ENCODE measurements at regions not wholly inside any gene's neighbourhood (a gene's known extent, or its start where the extent isn't known, plus 50 kb on each side); places are given as distances from the start of the nearest gene placed in this dataset.

DNA sequence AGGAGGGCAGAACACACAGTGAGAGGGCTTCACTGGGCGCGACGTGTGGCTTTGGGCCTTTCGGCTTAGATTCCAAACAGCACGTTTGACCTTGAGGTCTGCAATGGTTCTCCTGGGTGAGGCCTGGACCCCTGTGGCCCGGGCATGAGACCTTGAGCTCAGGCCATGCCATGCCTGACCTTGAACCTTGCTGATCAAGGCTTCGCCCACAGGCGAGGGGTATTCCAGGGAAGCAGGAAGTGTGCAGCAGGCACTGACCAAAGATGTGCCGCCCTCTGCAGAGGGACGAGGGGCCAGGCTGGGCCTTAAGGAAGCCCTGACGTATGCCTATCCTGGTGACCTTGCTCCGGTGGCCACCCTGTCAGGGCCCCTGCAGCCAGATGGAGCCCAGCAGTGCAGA is 178.3 kb upstream of the HDAC4 start:
- 96% methylated on average over 11 of the region's 12 CpGs; no CpG with 5 or more reads in 1 of the 2 donors for WGBS, 2 donors (ENCODE audit: low coverage in 1 of 2)
- Histone ChIP-seq H3K27ac (no peak overlapping the region), H3K27me3 (peaks cover 11% of the 10 kb centered on the region), H3K4me1 (peaks cover 0 to 8% (median 0%) of the 10 kb centered on the region in 4 donors), H3K9me3 (no peaks in the 10 kb centered on the region), H3K4me3 (no peak overlapping the region), H3K36me3 (no peaks in the 10 kb centered on the region)
- intact Hi-C loops (cut with DNase I; ENCODE audit: low total_unique reads) (no loop called here), in situ Hi-C loops (cut with MboI; ENCODE audit: low pct_ligation_motif_present in 1 of 4, low pct_unique_long_range_greater_than_20kb in 1 of 4, low sequenced_read_pairs in 3 of 4) (no loop called here)
- TF ChIP-seq, protein P1, sequence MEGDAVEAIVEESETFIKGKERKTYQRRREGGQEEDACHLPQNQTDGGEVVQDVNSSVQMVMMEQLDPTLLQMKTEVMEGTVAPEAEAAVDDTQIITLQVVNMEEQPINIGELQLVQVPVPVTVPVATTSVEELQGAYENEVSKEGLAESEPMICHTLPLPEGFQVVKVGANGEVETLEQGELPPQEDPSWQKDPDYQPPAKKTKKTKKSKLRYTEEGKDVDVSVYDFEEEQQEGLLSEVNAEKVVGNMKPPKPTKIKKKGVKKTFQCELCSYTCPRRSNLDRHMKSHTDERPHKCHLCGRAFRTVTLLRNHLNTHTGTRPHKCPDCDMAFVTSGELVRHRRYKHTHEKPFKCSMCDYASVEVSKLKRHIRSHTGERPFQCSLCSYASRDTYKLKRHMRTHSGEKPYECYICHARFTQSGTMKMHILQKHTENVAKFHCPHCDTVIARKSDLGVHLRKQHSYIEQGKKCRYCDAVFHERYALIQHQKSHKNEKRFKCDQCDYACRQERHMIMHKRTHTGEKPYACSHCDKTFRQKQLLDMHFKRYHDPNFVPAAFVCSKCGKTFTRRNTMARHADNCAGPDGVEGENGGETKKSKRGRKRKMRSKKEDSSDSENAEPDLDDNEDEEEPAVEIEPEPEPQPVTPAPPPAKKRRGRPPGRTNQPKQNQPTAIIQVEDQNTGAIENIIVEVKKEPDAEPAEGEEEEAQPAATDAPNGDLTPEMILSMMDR (IDR thresholded peaks at IDR 0.05): no peak
- TF ChIP-seq POLR2A (IDR thresholded peaks at IDR 0.05) (no peak), POLR2AphosphoS5 (IDR thresholded peaks at IDR 0.05) (no peak), EP300 (IDR thresholded peaks at IDR 0.05; ENCODE audit: low read depth) (no peak)
- no peak for DNase-seq

DNA sequence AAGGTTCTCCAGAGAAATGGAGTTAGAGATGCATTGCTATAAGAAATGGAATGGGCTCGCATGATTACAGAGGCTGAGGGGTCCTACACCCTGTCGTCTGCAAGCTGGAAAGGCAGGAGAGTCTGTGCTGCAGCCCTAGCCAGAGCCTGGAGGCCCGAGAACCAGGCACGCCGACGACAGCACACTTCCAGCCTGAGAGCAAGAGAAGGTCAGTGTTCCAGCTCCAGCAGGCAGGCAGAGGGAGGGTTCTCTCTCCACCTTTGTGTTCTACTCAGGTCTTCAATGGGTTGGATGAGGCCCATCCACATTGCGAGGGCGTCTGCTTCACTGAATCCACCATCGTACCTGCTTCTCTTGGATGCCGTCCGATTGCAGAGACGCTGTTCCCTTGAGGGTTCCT is 177.6 kb upstream of the HDAC4 start:
- Histone ChIP-seq H3K9me3 (no peaks in the 10 kb centered on the region), H3K27ac (no peak overlapping the region), H3K4me1 (peaks cover 0 to 8% (median 0%) of the 10 kb centered on the region in 4 donors), H3K4me3 (no peak overlapping the region), H3K36me3 (no peaks in the 10 kb centered on the region), H3K27me3 (peaks cover 11% of the 10 kb centered on the region)
- 81 to 93% methylated on average over 4 to 12 of the region's 12 CpGs for WGBS, 2 donors (ENCODE audit: low coverage in 1 of 2)
- TF ChIP-seq EP300 (IDR thresholded peaks at IDR 0.05; ENCODE audit: low read depth) (no peak), POLR2AphosphoS5 (IDR thresholded peaks at IDR 0.05) (no peak), POLR2A (IDR thresholded peaks at IDR 0.05) (no peak)
- TF ChIP-seq, protein P1 (IDR thresholded peaks at IDR 0.05): no peak
- DNase-seq: no peak
- intact Hi-C loops (cut with DNase I; ENCODE audit: low total_unique reads): no loop called here
- in situ Hi-C loops (cut with MboI; ENCODE audit: low pct_ligation_motif_present in 1 of 4, low pct_unique_long_range_greater_than_20kb in 1 of 4, low sequenced_read_pairs in 3 of 4): no loop called here

DNA sequence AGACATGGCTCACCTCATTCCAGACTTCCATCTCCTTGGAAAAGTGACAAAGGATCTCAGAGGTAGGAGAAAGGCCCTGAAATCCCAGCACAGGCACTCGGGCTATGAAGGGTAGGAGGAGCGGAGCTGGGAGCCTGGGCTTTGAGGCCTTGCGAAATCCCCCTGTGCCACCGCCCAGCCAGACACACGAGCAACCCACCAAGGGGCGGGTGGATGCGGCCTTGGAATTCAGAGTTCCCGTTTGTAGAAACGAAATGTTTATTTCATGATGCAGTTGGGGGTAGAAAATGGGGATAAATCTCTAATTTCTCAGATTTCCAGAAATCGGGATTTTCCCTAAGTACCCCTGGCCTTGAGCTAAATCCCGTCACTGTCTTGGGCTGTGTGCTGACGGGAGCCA is 177.1 kb upstream of the HDAC4 start:
- Histone ChIP-seq H3K9me3 (no peaks in the 10 kb centered on the region), H3K27me3 (peaks cover 11% of the 10 kb centered on the region), H3K27ac (no peak overlapping the region), H3K36me3 (no peaks in the 10 kb centered on the region), H3K4me3 (no peak overlapping the region), H3K4me1 (peaks cover 0 to 8% (median 0%) of the 10 kb centered on the region in 4 donors)
- intact Hi-C loops (cut with DNase I; ENCODE audit: low total_unique reads) (no loop called here), in situ Hi-C loops (cut with MboI; ENCODE audit: low pct_ligation_motif_present in 1 of 4, low pct_unique_long_range_greater_than_20kb in 1 of 4, low sequenced_read_pairs in 3 of 4) (no loop called here)
- WGBS, 2 donors (ENCODE audit: low coverage in 1 of 2): 89 to 90% methylated on average over 3 to 12 of the region's 12 CpGs
- no peak for DNase-seq
- TF ChIP-seq, protein P1 (IDR thresholded peaks at IDR 0.05): no peak
- TF ChIP-seq POLR2AphosphoS5 (IDR thresholded peaks at IDR 0.05) (no peak), EP300 (IDR thresholded peaks at IDR 0.05; ENCODE audit: low read depth) (no peak), POLR2A (IDR thresholded peaks at IDR 0.05) (no peak)

DNA sequence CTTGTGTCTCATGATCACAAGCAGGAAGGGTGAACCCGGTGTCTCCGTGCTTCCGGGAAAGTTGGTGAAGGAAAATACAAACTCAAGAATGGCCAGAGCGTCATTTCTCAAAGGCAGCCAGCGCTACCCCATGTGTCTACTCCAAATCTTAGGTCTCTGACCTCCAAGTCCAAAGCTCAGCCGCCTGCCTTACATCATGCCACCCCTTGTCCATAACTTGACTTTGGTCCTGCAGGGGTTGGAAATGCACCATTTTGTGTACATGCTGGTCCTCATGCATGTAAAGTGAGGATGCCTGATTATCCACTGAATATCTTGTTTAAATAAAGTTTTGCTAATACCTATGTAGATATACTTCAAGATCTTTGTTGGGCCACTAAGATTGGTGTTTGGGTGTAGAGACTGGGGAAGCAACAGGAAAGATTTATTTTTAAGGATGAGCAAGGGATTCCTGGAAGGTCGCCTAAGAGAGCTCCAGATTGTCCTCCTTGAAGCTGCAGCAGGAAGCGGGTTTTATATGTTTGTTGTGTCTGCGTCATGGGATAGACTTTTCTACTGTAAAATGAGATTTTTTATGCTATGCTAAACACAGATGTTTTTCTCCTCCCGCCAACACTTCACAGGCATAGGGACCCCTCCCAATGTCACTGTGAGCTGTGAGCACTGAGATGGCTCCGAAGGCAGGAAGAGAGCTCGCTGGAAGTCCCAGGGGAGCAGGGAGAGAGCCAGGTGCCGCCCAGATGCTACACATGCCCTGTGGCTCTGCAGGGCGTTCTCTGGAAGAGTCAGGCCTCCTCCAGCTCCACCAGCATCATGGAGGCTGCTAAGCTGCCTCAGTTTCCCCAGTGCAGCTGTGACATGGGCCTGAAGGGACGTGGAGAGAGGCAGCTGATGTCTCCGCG is 176.2 kb upstream of the HDAC4 start:
- H3K4me1 ChIP-seq: peaks cover 0 to 8% (median 0%) of the 10 kb centered on the region in 4 donors
- no peak overlapping the region for H3K4me3 ChIP-seq
- in situ Hi-C loops (cut with MboI; ENCODE audit: low pct_ligation_motif_present in 1 of 4, low pct_unique_long_range_greater_than_20kb in 1 of 4, low sequenced_read_pairs in 3 of 4): no loop called here
- intact Hi-C loops (cut with DNase I; ENCODE audit: low total_unique reads): no loop called here
- 76 to 81% methylated on average over 3 to 14 of the region's 17 CpGs for WGBS, 2 donors (ENCODE audit: low coverage in 1 of 2)
- TF ChIP-seq POLR2AphosphoS5 (IDR thresholded peaks at IDR 0.05): no peak
- TF ChIP-seq, protein P1 (IDR thresholded peaks at IDR 0.05): no peak
- TF ChIP-seq EP300 (IDR thresholded peaks at IDR 0.05; ENCODE audit: low read depth): no peak
- no peak for TF ChIP-seq POLR2A (IDR thresholded peaks at IDR 0.05)
- no peak overlapping the region for H3K27ac ChIP-seq
- no peak for DNase-seq
- peaks cover 11% of the 10 kb centered on the region for H3K27me3 ChIP-seq
- no peaks in the 10 kb centered on the region for H3K36me3 ChIP-seq
- H3K9me3 ChIP-seq: no peaks in the 10 kb centered on the region
